Stimulated activated CD8-positive, alpha-beta memory T cell treated with anti-CD3 and anti-CD28 coated beads, Interleukin-15, amount 100 ng/mL, for 1 hour (primary cell): ENCODE measurements at regions not wholly inside any gene's neighbourhood (a gene's known extent, or its start where the extent isn't known, plus 50 kb on each side); places are given as distances from the start of the nearest gene placed in this dataset.
A peak's percentile ranks its signal among the peaks of the same experiment; 100 is the strongest.

Experiments used
- DNase-seq: peaks from one replicate; pipeline ENCODE4 v3.0.0-alpha.2; 2020; ENCODE audit warnings: low read depth

GRCh38 chr6:14734416-14735340, 511.2 kb upstream of the JARID2 start:
- no peak for DNase-seq

- DNase-seq = no peak
Observed at GRCh38 chr6:14735956-14736486, 509.8 kb upstream of the JARID2 start.

GRCh38 chr6:14736554-14736953, 509.3 kb upstream of the JARID2 start:
- no peak for DNase-seq

GRCh38 chr6:14738497-14738896, 507.4 kb upstream of the JARID2 start:
- DNase-seq = no peak

- DNase-seq = no peak
Observed at GRCh38 chr6:14738933-14739332, 506.9 kb upstream of the JARID2 start.

GRCh38 chr6:14739827-14740226, 506.0 kb upstream of the JARID2 start:
- DNase-seq = no peak

DNA sequence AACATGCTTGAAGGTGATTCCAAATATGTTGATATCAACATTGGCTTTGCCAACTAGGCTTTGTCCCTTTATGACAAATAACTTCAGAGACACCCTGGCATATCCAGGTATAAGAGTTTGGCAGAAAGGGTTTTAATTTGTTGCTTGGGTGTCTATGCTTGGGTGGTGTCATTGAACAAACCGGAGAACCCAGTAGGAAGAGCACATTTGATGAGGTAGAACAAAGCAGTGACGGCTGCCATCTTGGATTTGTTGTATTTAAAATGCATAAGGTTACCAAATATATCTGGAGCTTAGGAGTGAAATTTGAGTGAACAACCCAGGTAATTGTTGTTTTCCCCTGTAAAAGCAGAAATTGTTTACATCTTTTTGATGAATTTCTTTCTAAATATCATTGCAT, 503.7 kb upstream of the JARID2 start:
- no peak for DNase-seq

DNA sequence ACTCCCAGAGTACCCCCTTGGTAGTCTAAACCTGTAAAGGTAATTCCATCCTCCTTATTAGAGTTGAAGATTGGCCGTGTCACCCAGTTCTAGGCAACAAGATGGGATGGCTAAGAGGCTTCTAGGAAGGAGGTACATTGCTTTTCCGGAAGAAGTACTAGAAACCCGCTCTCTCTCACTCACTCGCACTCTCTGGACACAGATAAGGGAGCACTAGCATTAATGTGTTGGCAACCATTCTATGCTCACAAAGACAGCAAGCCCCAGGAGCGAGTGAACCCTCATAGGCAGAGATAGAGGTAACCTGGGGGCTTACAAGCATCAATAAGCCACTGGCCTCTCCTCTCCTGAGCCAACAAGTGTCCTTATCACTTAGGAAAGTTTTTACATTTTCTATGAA, 503.2 kb upstream of the JARID2 start:
- DNase-seq = no peak

DNA sequence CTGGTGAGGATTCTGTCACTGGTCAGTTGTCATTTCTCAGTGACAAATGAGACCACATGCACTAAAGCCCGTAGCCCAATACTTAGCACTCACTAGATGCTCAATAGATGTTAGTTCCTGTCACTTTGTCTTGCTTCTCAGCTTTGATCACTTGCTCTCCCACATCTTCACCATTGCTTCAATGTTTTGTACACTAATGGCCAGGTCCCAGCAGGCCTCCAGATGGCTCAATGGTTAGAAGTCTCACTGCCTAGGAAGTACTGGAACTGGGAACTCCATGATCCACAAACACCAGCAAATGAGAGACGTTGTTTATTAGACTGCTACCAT, 502.8 kb upstream of the JARID2 start:
- DNase-seq = no peak

- peak; percentile 14 for DNase-seq
Observed at GRCh38 chr6:14743474-14744211, 502.2 kb upstream of the JARID2 start.

GRCh38 chr6:14744212-14744556, 501.7 kb upstream of the JARID2 start:
- no peak for DNase-seq

GRCh38 chr6:14746139-14746837, 499.6 kb upstream of the JARID2 start:
- DNase-seq = no peak

- no peak for DNase-seq
Observed at GRCh38 chr6:14747881-14748520, 497.9 kb upstream of the JARID2 start.

- DNase-seq = no peak
Observed at GRCh38 chr6:14748679-14749078, 497.2 kb upstream of the JARID2 start.

GRCh38 chr6:14750059-14750661, 495.7 kb upstream of the JARID2 start:
- no peak for DNase-seq

GRCh38 chr6:14751645-14752175, 494.2 kb upstream of the JARID2 start:
- no peak for DNase-seq

GRCh38 chr6:14754751-14755513, 490.9 kb upstream of the JARID2 start:
- no peak for DNase-seq

- no peak for DNase-seq
Observed at GRCh38 chr6:14756340-14756739, 489.5 kb upstream of the JARID2 start.

DNA sequence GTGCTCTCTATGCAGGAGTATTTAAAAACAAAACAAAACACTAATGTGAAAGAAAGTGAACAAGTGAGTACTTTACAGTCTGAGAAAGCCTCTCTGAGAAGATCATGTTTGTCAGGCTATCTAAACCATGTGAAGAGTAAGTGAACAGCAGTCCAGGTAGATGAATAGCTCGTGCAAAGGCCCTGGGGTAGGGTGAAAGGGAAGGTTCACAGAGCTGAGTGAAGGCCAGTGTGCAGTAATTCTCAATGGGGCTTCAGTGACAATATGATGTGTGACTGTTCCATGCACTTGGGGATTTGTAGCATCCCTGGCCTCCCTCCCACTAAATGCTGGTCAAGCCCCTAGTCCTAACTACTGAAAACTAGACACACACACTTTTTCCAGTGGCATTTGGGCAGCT, 488.9 kb upstream of the JARID2 start:
- DNase-seq = no peak

GRCh38 chr6:14757418-14757817, 488.5 kb upstream of the JARID2 start:
- DNase-seq = no peak
